Head of caudate nucleus (tissue), 42 donors: ENCODE measurements at regions not wholly inside any gene's neighbourhood (a gene's known extent, or its start where the extent isn't known, plus 50 kb on each side); places are given as distances from the start of the nearest gene placed in this dataset.
A peak's percentile ranks its signal among the peaks of the same experiment; 100 is the strongest.

Source experiments
- DNase-seq, 42 donors: peaks; one replicate each; pipeline versions ENCODE4 v3.0.0 to v3.0.0-alpha.2; 2020 to 2021; ENCODE audit warnings: mixed read lengths in 7 of 42
- intact Hi-C: fragments of 100-400 bp; cut with DNase I; formaldehyde crosslinking; loops from one replicate; pipeline ENCODE4 v1.15.0; 2022

DNA sequence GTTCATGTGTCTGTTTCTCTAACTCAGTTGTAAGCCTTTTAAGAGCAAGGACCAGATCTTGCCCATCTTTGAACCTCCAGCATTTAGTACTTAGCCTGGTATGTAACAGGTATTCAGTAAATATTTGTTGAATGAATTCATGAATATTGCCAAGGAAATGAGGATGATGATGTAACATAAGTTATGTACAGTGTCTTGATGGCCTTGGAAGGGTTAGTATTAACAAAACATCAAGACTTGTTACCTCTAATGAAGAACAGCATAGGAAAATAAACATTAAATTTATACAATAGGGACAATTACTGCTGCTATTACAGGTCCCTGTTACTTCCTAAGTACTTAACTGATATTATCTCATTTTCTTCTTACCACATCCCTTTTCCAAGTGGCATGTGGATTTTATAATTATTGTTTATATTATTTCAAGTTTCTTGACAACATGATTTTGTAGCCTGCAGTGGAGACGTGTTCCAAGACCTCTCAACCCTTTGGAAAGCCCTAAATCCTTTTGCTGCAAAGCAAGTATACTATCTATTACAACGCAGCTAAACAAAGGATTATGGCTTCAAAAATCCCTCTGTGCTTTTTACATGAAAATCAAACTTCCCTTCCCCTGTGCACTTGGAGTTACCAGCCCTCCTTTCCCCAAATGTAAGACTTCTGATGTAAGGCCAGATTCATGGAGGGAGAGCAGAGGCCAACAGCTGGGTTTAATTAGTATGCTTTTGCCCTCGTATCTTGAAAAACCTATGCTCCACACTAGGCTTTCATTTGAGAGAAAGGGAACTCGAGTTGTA, 77.4 kb upstream of the SMIM36 start:
- intact Hi-C loops = no loop called here
- DNase-seq = no peak

DNA sequence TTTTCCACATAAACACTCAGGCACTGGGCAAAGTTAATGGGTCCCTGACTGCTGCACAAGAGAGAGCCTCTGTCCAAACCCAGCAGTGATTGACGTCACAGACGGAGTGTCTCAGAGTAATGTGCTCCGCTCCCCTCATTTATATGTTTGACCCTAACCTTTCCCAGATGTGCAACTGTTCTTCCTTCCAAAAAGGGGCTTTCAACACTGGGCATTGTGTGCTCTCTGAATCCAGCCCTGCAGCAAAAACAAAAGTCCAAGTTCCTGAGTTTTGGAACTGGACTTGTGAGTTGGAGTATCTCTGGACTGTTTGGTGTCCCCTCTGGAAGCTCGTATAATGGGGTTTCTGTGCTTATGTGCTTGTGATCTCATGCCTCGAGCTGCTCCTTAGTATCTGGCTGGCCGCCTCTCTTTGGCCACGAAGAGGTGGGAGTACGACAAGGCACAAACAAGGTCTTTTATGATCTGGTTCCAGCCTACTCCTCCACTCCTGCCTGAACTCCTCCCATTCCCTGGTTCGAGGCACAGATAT, 76.4 kb upstream of the SMIM36 start:
- intact Hi-C loops = no loop called here
- DNase-seq = no peak

DNA sequence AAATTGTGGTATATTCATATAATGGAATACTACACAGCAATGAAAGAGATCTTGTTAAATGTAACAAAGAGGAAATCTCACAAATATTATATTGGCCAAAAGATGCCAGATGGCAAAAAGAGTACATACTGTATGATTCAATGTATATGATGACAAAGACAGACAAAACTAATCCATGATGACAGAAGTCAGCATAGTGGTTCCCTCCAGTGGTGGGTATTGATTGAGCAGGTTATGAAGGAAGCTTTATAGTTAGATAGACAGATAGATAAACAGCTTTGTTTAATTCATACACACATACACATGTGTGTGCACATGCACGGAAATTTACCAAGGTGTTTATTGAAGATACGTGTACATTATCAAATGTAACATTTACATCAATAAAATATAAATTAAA, 74.4 kb upstream of the SMIM36 start:
- intact Hi-C loops = no loop called here

DNA sequence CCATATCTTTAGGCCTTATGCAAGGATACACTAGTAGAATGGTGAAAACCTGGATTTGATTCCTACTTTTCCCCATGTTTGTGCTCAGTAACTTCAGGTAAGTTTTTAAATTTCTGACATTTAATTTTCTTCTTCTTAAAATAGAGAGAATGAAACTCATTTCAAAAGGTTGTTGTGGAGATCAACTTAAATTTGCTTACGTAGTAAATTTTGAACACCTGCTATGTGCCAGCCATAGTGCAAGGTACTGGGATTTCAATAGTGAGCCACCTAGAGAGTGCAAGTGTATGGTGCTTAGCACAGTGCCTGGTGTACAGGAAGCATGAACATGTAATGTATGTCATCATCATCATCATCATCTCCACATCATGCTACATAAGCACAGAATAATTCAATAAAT, 73.6 kb upstream of the SMIM36 start:
- intact Hi-C loops = no loop called here
- no peak for DNase-seq

More for the DNA sequence above, 74.4 kb upstream of the SMIM36 start:
- no peak for DNase-seq

DNA sequence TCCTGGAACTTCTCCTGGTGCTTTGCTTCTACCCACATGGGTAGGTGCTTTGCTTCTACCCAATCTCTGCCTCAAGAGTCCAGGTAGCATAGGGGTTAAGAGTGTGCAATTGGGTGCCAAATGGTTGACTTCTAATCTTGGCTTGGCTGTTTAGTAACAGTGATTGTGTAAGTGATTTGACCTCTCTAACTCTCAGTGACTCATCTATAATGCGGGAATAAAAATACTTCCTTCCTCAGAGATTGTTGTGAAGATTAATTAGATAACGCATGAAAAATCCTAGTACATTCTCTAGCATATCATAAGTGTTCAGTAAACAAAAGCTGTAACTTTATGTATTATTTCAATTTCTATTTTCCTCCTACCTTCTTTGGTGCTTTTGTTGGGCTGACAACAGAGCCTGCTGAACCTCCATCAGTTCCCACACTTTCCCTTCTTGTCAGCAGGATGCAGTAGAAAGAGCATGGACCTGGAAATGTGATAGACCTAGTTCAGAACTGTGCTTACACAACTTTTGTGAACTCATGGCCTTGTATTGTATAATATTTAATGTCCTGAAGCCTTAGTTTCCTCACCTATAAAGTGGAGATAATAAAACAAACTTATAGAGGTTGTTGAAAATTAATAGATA, 72.9 kb upstream of the SMIM36 start:
- no peak for DNase-seq
- intact Hi-C loops = no loop called here

DNA sequence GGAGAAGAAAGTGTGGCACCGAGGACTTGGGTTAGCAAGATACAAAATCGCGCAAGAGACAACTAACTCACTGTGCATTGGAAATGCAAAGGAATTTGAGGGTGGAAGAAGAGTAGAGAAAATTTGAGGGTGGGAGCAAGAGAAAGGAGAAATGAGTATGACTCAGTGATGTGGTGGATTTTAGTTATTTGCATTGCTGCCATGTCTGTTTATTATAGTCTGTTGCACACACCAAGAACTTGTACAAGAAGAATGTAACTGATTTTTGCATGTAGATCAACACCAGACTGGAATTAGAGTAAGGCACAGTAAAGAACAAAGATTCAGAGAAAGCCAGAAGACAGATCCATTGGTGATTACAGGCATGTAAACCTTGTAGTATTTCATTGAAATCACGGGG, 71.6 kb upstream of the SMIM36 start:
- no peak for DNase-seq
- intact Hi-C loops = no loop called here

DNA sequence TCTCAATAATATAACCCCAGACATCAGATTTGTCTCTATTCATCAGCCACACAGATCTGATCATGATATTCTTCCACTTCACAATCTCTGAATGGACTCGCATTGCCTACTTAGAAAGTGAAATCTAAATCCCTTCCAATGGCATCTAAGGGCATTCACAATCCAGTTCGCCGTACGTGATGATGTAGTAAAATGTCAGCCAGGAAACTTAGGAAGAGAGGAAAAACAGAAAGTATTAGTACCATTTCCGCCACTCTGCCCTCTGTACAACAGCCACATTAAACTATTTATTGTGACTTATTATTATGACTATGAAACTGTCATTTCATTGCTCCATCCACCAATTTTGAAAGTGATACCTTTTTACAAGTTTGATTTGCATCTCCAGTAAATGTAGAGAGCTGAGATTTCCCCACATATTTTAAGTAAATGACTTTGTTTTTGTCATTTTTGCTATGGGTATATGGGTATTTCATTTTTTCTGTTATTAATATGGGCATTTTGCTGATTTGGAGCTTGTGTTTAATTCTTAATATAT, 69.4 kb upstream of the SMIM36 start:
- DNase-seq = no peak
- intact Hi-C loops = no loop called here

DNA sequence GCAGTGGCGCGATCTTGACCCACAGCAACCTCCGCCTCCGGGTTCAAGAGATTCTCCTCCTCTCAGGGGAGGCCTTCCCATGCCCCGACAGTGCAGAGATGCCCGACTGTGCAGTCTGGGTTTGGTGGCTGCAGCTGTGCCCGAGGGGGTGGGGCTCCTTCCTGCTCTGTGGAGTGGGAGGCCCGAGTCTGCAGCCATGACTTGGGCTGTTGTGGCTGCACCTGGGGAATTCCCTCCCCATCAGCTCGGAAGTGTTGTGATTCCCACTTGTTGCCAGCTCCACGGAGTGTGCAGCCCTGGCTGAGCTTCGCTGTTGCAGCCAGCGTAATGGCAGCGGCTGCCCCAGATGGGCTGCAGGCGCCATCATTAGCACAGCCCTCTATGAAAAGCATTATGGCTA, 66.4 kb upstream of the SMIM36 start:
- peak in 9 of 42 donors; percentile 2 to 38 (median 9) for DNase-seq

DNA sequence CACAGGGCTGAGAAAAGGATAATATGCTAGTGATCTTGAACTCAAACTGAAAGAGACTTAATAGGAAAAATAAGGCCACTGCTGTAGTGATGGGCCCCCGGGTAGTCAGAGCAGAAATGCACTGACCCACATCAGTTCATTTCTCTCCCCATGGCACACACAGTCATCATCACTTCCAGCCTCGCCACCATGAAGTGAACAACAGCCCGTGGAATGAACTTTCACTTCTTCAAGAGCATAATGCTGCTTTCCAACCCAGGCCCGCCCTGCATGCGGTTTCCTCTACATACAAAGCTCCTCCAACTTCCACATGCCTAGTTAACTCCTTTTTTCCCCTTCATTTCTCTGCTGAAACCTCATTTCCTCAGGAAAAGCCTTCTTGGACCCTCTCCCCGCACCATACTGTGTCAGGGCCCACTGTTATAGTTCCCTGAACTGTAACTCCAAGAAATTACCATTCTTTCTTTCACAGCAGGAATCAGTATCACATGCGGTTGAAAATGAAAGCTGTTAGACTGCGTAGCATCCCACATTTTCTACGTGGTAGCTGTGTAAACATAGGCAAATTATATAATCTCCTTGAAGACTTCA, 65.8 kb upstream of the SMIM36 start:
- DNase-seq = peak in 26 of 42 donors; percentile 6 to 55 (median 24)
- intact Hi-C loops = no loop called here

More for the DNA sequence above, 66.4 kb upstream of the SMIM36 start:
- intact Hi-C loops = no loop called here

DNA sequence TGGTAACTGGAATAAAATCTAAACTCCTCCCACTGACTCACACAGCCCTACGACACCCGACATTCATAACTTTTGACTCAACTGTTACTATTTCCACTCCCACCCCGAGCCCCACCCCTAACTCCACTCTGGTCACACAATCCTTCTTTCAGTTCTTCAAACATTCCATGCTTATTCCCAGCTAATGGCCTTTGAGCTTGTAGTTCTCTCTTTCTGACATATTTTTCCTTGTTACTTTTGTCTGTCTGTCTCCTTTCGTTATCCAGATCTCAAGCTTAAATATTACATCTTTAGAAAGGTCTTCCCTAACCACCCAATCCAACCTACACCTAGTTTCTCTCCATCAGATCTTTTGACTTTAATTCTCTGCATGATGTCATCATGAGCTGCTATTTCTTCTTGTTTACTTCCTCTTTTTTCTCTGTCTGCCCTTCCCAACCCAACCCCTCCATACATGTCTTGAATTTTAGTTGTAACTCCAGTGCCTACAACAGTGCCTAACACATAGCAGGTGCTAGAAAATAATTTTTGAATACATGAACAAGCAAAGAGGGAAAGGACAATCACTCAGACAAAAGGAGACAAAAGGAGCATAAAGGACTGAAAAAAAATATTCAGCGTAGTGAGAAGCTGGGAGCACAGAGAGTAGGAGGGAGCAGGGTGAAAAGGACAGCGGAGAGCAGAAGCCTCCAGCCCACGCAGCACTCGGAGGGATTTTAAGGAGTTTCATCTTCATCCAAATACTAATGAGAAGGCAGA, 65.2 kb upstream of the SMIM36 start:
- intact Hi-C loops = no loop called here
- DNase-seq = peak in 30 of 42 donors; percentile 9 to 71 (median 34)

DNA sequence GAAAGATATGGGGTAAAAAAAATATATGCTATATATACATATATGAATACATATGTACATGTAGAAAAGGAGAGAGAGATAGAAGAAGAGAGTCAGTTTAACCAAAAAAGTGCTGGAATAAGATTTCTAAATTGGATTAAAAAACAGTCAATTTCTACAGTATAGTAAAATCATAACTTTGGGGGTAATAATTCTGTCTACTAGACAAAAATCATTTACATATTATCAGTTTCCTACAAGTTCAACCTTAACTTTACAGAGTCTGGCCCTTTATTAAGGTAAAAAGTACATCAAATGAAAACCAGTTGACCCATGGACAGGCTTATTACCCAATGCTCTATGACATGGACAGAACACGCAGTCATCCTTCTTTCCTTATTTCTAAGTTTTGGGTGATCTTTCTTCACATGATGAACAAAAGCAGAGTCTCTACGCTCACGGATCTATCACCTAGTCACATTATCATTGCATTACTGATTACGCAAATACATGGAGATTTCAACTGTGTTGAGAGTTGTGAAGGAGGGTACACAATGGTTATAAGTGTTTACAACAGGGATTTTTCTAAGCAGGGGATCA, 63.9 kb upstream of the SMIM36 start:
- DNase-seq = no peak
- intact Hi-C loops = no loop called here

DNA sequence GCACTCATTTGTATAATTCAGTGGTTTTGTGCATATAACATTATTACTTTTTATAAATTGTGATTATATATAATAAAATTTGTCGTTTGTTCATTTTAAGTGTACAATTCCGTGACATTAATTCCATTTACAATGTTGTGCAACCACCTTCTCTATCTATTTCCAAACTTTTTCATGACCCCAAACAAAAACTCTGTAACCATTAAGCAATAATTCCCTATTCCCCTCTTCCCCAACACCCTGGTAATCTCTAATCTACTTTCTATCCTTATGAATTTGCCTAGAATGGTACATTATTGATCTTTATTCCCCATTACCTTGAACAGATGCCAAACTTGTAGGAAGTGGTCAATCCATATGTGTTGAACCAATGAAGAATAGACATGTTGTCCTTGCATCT, 61.3 kb upstream of the SMIM36 start:
- intact Hi-C loops = no loop called here
- DNase-seq = no peak

DNA sequence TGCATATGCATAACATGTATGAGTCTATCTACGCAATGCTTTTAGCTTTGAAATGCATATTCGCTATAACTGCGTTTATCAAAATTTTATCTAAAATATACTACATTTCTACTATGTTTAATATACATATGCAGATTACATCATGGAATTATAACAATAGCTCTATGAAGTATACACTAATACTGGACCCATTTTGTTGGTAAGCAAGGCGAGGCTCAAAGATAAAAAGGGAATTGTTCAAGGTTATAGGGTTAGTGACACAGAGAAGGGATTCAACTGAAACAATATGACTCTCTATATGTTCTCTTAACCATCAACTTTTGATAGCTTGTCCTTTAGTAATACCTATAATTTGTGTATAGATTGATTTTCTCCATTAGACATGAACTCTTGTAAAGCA, 60.9 kb upstream of the SMIM36 start:
- intact Hi-C loops = no loop called here
- no peak for DNase-seq

DNA sequence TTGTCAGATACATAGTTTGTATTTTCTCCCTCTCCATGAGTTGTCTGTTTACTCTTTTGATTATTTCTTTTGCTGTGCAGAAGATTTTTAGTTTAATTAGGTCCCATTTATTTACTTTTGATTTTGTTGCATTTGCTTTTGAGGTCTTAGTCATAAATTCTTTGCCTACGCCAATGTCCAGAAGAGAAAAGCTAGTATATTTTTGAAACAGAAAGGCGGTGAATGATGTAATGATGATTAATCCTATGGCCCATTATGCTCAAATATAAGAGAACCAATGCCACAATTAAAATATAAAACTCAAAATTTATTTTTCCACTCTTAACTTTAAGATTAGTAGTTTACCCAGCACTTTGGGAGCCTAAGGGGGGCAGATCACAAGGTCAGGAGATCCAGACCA, 59.8 kb upstream of the SMIM36 start:
- intact Hi-C loops = no loop called here
- no peak for DNase-seq

DNA sequence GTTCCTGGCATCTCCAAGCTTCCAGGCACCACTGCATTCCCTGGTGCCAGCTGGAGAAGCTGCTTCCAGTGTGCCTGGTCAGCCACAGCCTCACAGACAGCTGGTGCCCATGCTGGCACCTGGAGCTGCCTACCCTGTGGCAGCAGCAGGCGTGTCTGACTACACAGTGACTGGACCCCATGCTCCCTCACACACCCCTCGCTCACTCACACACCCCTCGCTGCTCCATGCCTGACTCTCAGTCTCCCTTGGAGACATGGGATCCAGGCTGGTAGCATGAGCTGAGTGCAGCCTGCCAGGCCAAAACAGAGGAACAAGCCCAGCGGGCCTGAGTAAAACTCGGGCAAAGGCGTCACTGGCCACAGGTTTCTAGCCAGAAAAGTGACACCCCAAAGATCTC, 59.1 kb upstream of the SMIM36 start:
- intact Hi-C loops = no loop called here
- no peak for DNase-seq

DNA sequence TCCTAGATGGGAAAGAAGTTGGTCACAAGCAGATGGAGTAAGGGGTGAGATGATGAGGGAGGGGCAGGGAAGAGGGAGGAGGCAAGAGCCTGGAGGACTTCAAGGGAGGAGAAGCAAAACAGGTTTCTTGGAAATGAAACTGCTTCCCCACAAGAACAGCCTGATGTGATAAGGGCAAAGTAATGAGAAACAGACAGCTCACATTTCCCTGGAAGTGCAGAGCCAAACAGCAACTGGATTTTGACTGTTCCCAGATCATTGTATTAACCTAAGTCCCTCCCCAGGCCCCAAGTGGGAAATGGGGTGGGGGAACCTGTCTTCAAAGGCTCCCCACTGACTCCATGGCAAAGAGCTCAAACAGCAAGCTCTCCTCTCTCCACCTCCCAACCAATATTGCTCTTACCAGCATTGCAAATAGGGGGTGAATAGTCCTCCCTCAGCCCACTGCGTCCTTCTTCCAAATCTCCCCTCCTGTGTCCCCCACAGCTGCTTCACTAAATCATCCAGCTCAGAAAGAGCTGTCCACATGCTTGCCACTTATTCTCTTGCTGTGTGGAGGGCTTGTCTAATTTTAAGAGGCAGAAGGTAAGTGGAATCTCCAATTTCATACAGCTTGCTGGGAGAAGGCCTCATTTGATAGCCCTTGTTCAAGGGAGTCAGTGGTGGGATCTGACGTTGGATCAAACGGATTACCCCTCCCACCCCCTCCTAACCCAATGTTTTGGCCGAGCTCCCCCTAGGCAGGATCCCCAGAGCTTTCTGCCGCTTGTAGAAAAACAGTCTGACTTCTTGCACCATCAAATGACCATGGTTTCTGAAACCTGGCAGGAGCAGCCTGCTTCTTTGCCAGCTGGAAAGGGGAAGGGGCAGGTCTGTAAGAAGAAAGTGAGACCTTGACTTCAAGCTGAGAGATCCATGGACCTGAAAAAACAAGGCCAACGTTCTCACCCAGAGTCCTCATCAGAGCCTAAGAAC, 56.3 kb upstream of the SMIM36 start:
- intact Hi-C loops = no loop called here
- DNase-seq = no peak

DNA sequence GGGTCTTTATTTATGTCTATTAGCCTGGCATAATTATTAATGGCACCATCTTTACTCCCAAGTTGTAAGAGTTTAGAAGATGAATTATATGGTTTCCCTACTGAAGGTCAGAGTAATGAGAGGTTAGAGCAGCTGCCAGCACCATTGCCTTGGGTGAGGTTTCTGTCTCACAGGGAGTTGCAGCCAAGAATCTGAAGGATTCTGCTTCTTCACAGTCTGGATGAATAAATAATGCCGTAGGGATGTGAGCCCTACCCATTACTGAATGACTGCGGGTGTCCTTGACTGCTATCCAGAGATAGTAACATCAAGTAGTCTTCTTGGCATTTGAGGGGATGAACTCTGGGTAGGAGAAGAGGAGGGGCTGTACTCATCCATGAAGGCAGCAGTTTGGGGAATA, 52.8 kb upstream of the SMIM36 start:
- intact Hi-C loops = no loop called here
- no peak for DNase-seq

DNA sequence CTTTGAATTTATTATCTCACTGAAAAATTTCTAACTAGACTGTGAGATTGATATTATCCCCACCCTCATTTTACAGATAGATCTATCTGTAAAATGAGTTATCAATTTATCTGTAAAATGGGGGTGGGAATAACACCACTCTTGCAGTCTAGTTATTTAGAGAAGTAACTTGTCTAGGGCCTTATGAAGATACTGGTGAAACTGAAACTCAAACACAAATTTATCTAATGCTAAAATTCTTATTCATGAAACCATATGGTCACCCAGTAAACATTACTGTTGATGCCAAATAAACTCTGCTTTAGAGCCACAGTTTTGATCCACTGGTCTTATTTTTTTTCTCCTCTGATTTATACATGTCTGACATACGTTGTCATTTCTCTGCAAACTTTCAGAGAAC, 52.1 kb upstream of the SMIM36 start:
- intact Hi-C loops = no loop called here
- DNase-seq = no peak
